SK-N-SH (cell line): ENCODE measurements at regions not wholly inside any gene's neighbourhood (a gene's known extent, or its start where the extent isn't known, plus 50 kb on each side); places are given as distances from the start of the nearest gene placed in this dataset.

ENCODE experiments used
- CTCF ChIA-PET: fragments of 300-600, 350-600 bp; formaldehyde crosslinking; extraction: SDS; loops from one replicate; lab custom pipeline; 2021; lab: Yijun Ruan, JAX
- POLR2A ChIA-PET: fragments of 350-600 bp; sonication (Branson Sonifier 250); formaldehyde crosslinking; extraction: SDS; loops from one replicate; lab custom pipeline; 2020; ENCODE audit warnings: antibody characterized with exemption, inconsistent platforms; lab: Yijun Ruan, JAX
- DNase-seq: peaks from one replicate; pipeline ENCODE4 v3.0.0; 2012
- H2AFZ ChIP-seq: fragments of 200-600 bp; sonication (generic); 2 replicates; pipeline ENCODE4 v1.8.1; 2016; ENCODE audit warnings: antibody characterized with exemption, mild to moderate bottlenecking, low read depth
- H3F3A ChIP-seq: fragments of 200-600 bp; sonication (generic); replicated peaks from 2 replicates; pipeline ENCODE3; 2016; ENCODE audit warnings: antibody characterized with exemption, mild to moderate bottlenecking; ENCODE audit not compliant: insufficient read depth
- H3K27ac ChIP-seq, 2 experiments: fragments of 200-500 bp in 1 of 2; fragments of 200-600 bp in 1 of 2; sonication (Bioruptor generic) in 1 of 2; sonication (generic), shearing (Covaris generic) in 1 of 2; 2 replicates each; pipeline versions ENCODE4 v1.5.1 to v1.6.1; 2014 to 2016; ENCODE audit warnings: low read depth in 2 of 2, inconsistent platforms in 1 of 2, low read length in 1 of 2, mild to moderate bottlenecking in 1 of 2, mixed read lengths in 1 of 2
- H3K27me3 ChIP-seq: fragments of 200-600 bp; sonication (generic), shearing (Covaris generic); 2 replicates; pipeline ENCODE4 v1.6.1; 2016; ENCODE audit warnings: mixed run types; ENCODE audit not compliant: insufficient read depth
- H3K36me3 ChIP-seq, 2 experiments: fragments of 200-500 bp in 1 of 2; fragments of 200-600 bp in 1 of 2; sonication (Bioruptor generic) in 1 of 2; sonication (generic) in 1 of 2; replicated peaks in 1 of 2; 2 replicates each; pipeline versions ENCODE3 to v1.5.1; 2014 to 2016; ENCODE audit warnings: low read length in 1 of 2, mild to moderate bottlenecking in 1 of 2; ENCODE audit not compliant: insufficient read depth in 2 of 2, control insufficient read depth in 1 of 2
- H3K4me1 ChIP-seq, 2 experiments: fragments of 200-500 bp in 1 of 2; fragments of 200-600 bp in 1 of 2; sonication (Bioruptor generic) in 1 of 2; sonication (generic), shearing (Covaris generic) in 1 of 2; 2 replicates each; pipeline versions ENCODE4 v1.5.1 to v1.6.1; 2014 to 2016; ENCODE audit warnings: low read depth in 1 of 2, low read length in 1 of 2, mixed run types in 1 of 2; ENCODE audit not compliant: insufficient read depth in 2 of 2, control insufficient read depth in 1 of 2
- H3K4me2 ChIP-seq: fragments of 200-600 bp; sonication (generic), shearing (Covaris generic); 2 replicates; pipeline ENCODE4 v1.6.1; 2017; ENCODE audit warnings: mixed run types
- H3K4me3 ChIP-seq, 2 experiments: fragments of 200-500 bp in 1 of 2; fragments of 200-600 bp in 1 of 2; sonication (Bioruptor generic) in 1 of 2; sonication (generic), shearing (Covaris generic) in 1 of 2; 2 replicates each; pipeline versions ENCODE4 v1.5.1 to v1.8.1; 2014 to 2016; ENCODE audit warnings: low read depth in 2 of 2, inconsistent platforms in 1 of 2, low read length in 1 of 2, mild to moderate bottlenecking in 1 of 2, mixed read lengths in 1 of 2, moderate library complexity in 1 of 2
- H3K79me2 ChIP-seq: fragments of 200-600 bp; sonication (generic); 2 replicates; pipeline ENCODE4 v1.8.1; 2017; ENCODE audit warnings: mild to moderate bottlenecking; ENCODE audit not compliant: insufficient read depth
- H3K9ac ChIP-seq: fragments of 200-600 bp; sonication (generic); 2 replicates; pipeline ENCODE4 v1.6.1; 2017; ENCODE audit warnings: mixed run types
- H3K9me2 ChIP-seq: fragments of 200-600 bp; sonication (generic); 2 replicates; pipeline ENCODE4 v1.6.1; 2017; ENCODE audit warnings: mixed run types
- H3K9me3 ChIP-seq: fragments of 200-600 bp; sonication (generic); 2 replicates; pipeline ENCODE4 v1.6.1; 2017; ENCODE audit warnings: mixed run types, mild to moderate bottlenecking, moderate library complexity
- H4K20me1 ChIP-seq: fragments of 200-600 bp; sonication (generic); 2 replicates; pipeline ENCODE4 v1.6.1; 2017; ENCODE audit warnings: mild to moderate bottlenecking, mixed run types; ENCODE audit not compliant: insufficient read depth
- CHD2 ChIP-seq: fragments of 150-350 bp; IDR thresholded peaks from 2 replicates; pipeline ENCODE4 v1.6.1; 2018; ENCODE audit warnings: low read length; ENCODE audit not compliant: partially characterized antibody
- EZH2phosphoT487 ChIP-seq: fragments of 200-600 bp; sonication (generic); IDR thresholded peaks from 2 replicates; pipeline ENCODE4 v1.6.1; 2017; ENCODE audit warnings: low read depth, mixed run types, mild to moderate bottlenecking, antibody characterized with exemption, moderate library complexity, borderline replicate concordance
- FOXJ3 ChIP-seq: sonication (generic); formaldehyde crosslinking; IDR thresholded peaks from 2 replicates; pipeline ENCODE4 v1.5.1; 2020; ENCODE audit warnings: mild to moderate bottlenecking, missing genetic modification reagents
- GABPA ChIP-seq: IDR thresholded peaks from 2 replicates; pipeline ENCODE4 v1.4.0; 2012; ENCODE audit warnings: low read depth, mild to moderate bottlenecking
- NRF1 ChIP-seq: IDR thresholded peaks from 2 replicates; pipeline ENCODE4 v1.6.1; 2012; ENCODE audit warnings: low read depth, mild to moderate bottlenecking, low read length
- POLR2AphosphoS5 ChIP-seq: IDR thresholded peaks from 2 replicates; pipeline ENCODE4 v1.6.1; 2012; ENCODE audit warnings: low read depth, low read length
- SMC3 ChIP-seq: IDR thresholded peaks from 2 replicates; pipeline ENCODE4 v1.6.1; 2012; ENCODE audit warnings: low read depth, low read length, improper control_type of control experiment
- TEAD4 ChIP-seq: IDR thresholded peaks from 2 replicates; pipeline ENCODE4 v1.4.0; 2012; ENCODE audit warnings: mild to moderate bottlenecking, borderline replicate concordance; ENCODE audit not compliant: insufficient read depth
- WGBS: methylation state at CpG from one replicate; pipeline ENCODE4 v1.1.6; 2017; ENCODE audit warnings: low lambda C conversion rate; 5-methylcytosine and 5-hydroxymethylcytosine counted together
- TF ChIP-seq, protein P1 (sequence below): IDR thresholded peaks from 2 replicates; pipeline ENCODE4 v1.4.0; 2012; ENCODE audit warnings: low read depth, borderline replicate concordance
- TF ChIP-seq, protein P2 (sequence below): IDR thresholded peaks from 2 replicates; pipeline ENCODE4 v1.4.0; 2012; ENCODE audit warnings: low read depth
- TF ChIP-seq, protein P3 (sequence below): IDR thresholded peaks from 2 replicates; pipeline ENCODE4 v1.6.1; 2012; ENCODE audit warnings: mild to moderate bottlenecking, low read depth, low read length, moderate library complexity
- TF ChIP-seq, protein P4 (sequence below): fragments of 150-350 bp; IDR thresholded peaks from 2 replicates; pipeline ENCODE4 v1.6.1; 2016; ENCODE audit warnings: mild to moderate bottlenecking, low read depth, low read length

DNA sequence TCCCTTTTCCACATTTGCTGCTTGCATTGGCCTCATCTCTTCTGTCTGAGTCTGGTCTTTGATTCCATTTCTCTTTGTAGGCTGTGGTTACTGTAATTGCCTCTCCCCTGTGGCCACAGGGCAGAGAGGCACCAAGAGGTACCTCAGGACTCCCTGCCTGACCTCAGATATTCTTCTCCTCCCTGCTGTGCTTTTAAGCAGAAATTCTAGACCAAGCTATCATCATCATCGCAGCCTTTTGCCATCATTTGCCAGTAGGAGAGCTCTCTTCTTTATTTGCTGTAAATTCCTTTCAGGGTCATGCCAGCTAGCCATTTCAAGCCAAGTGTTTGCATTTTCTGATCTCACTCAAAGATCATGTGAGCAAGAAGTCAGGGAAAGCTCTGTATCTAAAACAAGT, 369.6 kb downstream of the ICE1 start:
- Histone ChIP-seq H3K9me3 (no peaks in the 10 kb centered on the region), H3K79me2 (no peaks in the 10 kb centered on the region), H3K9me2 (no peaks in the 10 kb centered on the region), H3K4me1 (peaks cover 0 to 9% of the 10 kb centered on the region in 2 experiments; a peak in 1 of 4 replicates)
- WGBS, result 10% methylated on average over 1 of the region's 1 CpG
- no peak for TF ChIP-seq GABPA
- TF ChIP-seq, all 33 proteins: peak for 0
- Histone ChIP-seq H3F3A (no peaks in the 10 kb centered on the region), H4K20me1 (no peaks in the 10 kb centered on the region), H2AFZ (no peak overlapping the region), H3K9ac (no peak overlapping the region), H3K27me3 (no peaks in the 10 kb centered on the region), H3K4me2 (no peak overlapping the region), H3K36me3 (no peaks in the 10 kb centered on the region), H3K27ac (no peak overlapping the region), H3K4me3 (no peak overlapping the region)
- POLR2A ChIA-PET, result no interaction called here
- no peak for DNase-seq
- CTCF ChIA-PET, result no interaction called here

DNA sequence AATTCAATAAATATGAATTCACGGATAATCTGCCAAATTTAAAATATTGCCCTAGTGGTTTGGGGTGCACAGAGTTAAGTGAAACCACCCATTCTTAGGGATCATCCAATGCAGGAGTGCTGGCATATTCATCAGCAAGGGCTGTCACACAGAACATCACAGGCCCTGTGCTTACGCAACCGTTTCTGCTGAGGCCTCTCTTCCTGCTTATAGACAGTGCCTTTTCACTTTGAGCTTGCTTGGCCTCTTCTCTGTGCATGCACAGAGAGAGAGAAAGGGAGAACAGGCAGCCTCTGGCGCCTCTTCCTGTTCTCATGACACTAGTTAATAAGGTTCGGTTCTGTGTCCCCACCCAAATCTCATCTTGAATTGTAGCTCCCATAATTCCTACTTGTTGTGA, 366.3 kb downstream of the ICE1 start:
- H3K36me3 ChIP-seq, result no peaks in the 10 kb centered on the region
- ChIA-PET CTCF (no interaction called here), POLR2A (no interaction called here)
- no peak overlapping the region for H3K4me2 ChIP-seq
- no peaks in the 10 kb centered on the region for H3K9me2 ChIP-seq
- DNase-seq, result no peak
- no peak overlapping the region for H3K27ac ChIP-seq
- H3F3A ChIP-seq, result no peaks in the 10 kb centered on the region
- 56% methylated on average over 5 of the region's 5 CpGs for WGBS
- H3K9ac ChIP-seq, result no peak overlapping the region
- no peaks in the 10 kb centered on the region for H3K27me3 ChIP-seq
- no peak overlapping the region for H2AFZ ChIP-seq
- H3K4me3 ChIP-seq, result no peak overlapping the region
- H3K4me1 ChIP-seq, result no peaks in the 10 kb centered on the region; a peak in 1 of 4 replicates
- no peaks in the 10 kb centered on the region for H3K79me2 ChIP-seq
- TF ChIP-seq POLR2AphosphoS5 (no peak), NRF1 (no peak), TEAD4 (no peak), SMC3 (no peak), FOXJ3 (no peak), CHD2 (no peak), EZH2phosphoT487 (no peak)
- TF ChIP-seq, protein P1, sequence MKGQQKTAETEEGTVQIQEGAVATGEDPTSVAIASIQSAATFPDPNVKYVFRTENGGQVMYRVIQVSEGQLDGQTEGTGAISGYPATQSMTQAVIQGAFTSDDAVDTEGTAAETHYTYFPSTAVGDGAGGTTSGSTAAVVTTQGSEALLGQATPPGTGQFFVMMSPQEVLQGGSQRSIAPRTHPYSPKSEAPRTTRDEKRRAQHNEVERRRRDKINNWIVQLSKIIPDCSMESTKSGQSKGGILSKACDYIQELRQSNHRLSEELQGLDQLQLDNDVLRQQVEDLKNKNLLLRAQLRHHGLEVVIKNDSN, result no peak
- TF ChIP-seq, protein P2, sequence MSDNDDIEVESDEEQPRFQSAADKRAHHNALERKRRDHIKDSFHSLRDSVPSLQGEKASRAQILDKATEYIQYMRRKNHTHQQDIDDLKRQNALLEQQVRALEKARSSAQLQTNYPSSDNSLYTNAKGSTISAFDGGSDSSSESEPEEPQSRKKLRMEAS, result no peak
- TF ChIP-seq, protein P3, sequence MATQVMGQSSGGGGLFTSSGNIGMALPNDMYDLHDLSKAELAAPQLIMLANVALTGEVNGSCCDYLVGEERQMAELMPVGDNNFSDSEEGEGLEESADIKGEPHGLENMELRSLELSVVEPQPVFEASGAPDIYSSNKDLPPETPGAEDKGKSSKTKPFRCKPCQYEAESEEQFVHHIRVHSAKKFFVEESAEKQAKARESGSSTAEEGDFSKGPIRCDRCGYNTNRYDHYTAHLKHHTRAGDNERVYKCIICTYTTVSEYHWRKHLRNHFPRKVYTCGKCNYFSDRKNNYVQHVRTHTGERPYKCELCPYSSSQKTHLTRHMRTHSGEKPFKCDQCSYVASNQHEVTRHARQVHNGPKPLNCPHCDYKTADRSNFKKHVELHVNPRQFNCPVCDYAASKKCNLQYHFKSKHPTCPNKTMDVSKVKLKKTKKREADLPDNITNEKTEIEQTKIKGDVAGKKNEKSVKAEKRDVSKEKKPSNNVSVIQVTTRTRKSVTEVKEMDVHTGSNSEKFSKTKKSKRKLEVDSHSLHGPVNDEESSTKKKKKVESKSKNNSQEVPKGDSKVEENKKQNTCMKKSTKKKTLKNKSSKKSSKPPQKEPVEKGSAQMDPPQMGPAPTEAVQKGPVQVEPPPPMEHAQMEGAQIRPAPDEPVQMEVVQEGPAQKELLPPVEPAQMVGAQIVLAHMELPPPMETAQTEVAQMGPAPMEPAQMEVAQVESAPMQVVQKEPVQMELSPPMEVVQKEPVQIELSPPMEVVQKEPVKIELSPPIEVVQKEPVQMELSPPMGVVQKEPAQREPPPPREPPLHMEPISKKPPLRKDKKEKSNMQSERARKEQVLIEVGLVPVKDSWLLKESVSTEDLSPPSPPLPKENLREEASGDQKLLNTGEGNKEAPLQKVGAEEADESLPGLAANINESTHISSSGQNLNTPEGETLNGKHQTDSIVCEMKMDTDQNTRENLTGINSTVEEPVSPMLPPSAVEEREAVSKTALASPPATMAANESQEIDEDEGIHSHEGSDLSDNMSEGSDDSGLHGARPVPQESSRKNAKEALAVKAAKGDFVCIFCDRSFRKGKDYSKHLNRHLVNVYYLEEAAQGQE, result no peak
- TF ChIP-seq, protein P4, sequence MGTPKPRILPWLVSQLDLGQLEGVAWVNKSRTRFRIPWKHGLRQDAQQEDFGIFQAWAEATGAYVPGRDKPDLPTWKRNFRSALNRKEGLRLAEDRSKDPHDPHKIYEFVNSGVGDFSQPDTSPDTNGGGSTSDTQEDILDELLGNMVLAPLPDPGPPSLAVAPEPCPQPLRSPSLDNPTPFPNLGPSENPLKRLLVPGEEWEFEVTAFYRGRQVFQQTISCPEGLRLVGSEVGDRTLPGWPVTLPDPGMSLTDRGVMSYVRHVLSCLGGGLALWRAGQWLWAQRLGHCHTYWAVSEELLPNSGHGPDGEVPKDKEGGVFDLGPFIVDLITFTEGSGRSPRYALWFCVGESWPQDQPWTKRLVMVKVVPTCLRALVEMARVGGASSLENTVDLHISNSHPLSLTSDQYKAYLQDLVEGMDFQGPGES, result no peak
- no peaks in the 10 kb centered on the region for H4K20me1 ChIP-seq
- H3K9me3 ChIP-seq, result no peaks in the 10 kb centered on the region
